ENCODE measurements at regions not wholly inside any gene's neighbourhood (a gene's known extent, or its start where the extent isn't known, plus 50 kb on each side); places are given as distances from the start of the nearest gene placed in this dataset.

DNA sequence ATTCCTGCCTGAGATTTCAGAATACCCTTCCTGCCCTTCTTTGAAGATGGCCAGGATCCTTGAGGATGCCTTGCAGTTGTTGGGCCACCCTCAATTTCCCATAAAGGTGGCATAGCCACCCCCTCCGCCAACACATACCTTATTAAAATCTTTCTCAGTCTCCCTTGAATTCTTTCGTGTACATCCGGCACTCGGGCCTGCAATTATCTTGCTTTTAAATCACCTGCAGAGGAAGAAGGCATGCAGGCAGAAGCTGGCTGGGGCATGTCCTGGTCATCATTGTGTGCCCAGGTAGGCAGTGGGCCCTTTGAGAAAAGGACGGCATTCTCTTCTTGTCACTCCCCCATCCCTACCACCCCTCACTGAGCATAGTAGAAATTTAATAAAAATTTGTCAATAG, 189.5 kb upstream of the LYZL1 start:
- Mint-ChIP-seq H3K27me3 (ENCODE audit: unreplicated experiment) (no peaks in the 10 kb centered on the region), H3K36me3 (ENCODE audit: unreplicated experiment) (no peaks in the 10 kb centered on the region), H3K27ac (ENCODE audit: unreplicated experiment) (no peak overlapping the region), H3K4me3 (ENCODE audit: unreplicated experiment) (no peak overlapping the region), H3K4me1 (ENCODE audit: low read depth, unreplicated experiment) (no peaks in the 10 kb centered on the region), H3K9me3 (ENCODE audit: unreplicated experiment) (no peaks in the 10 kb centered on the region)
- no peak for DNase-seq
- TF ChIP-seq, protein P1, sequence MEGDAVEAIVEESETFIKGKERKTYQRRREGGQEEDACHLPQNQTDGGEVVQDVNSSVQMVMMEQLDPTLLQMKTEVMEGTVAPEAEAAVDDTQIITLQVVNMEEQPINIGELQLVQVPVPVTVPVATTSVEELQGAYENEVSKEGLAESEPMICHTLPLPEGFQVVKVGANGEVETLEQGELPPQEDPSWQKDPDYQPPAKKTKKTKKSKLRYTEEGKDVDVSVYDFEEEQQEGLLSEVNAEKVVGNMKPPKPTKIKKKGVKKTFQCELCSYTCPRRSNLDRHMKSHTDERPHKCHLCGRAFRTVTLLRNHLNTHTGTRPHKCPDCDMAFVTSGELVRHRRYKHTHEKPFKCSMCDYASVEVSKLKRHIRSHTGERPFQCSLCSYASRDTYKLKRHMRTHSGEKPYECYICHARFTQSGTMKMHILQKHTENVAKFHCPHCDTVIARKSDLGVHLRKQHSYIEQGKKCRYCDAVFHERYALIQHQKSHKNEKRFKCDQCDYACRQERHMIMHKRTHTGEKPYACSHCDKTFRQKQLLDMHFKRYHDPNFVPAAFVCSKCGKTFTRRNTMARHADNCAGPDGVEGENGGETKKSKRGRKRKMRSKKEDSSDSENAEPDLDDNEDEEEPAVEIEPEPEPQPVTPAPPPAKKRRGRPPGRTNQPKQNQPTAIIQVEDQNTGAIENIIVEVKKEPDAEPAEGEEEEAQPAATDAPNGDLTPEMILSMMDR (IDR thresholded peaks at IDR 0.05; ENCODE audit: partially characterized antibody, unreplicated experiment) = no peak

DNA sequence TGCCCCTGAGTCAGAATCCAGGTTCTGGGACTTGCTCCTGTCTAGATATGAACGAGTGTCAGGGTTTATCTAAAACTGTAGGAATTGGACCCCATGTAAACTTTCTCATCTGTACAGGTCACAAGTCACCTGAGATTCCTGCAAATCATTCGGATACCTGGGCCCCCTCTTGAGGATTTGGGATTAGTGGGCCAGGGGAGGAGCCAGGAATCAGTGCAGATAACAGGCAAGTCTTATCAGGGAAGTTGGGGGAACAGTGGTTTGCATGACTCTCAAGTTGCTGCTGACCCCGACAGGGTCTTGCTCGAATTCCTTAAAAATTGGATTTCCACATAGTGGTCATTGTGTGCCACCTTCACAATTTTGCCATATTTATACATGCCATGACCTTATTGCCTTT, 188.4 kb upstream of the LYZL1 start:
- Mint-ChIP-seq H3K4me1 (ENCODE audit: low read depth, unreplicated experiment) (no peaks in the 10 kb centered on the region), H3K27ac (ENCODE audit: unreplicated experiment) (no peak overlapping the region), H3K36me3 (ENCODE audit: unreplicated experiment) (no peaks in the 10 kb centered on the region), H3K27me3 (ENCODE audit: unreplicated experiment) (no peaks in the 10 kb centered on the region), H3K9me3 (ENCODE audit: unreplicated experiment) (no peaks in the 10 kb centered on the region), H3K4me3 (ENCODE audit: unreplicated experiment) (no peak overlapping the region)
- DNase-seq = no peak
- TF ChIP-seq, protein P1 (IDR thresholded peaks at IDR 0.05; ENCODE audit: partially characterized antibody, unreplicated experiment) = no peak

DNA sequence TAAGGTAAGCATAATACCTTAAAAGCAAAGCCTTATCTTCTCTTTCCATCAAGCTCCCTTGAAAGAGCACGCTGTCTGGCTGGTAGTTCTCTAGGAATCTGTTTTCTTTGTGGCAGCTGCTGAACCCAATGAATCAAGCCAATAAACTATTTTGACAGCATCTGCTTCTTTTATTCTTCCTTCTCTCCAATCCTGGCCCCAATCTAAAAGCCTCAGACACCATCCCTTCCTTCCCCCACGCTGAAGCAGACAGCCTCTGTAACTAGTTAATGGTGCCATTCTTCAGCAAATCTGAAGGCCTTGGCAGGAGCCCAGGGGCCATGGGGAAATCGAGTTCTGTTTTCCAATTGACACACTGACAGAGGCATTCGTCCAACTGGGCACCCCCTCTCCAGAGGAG, 186.6 kb upstream of the LYZL1 start:
- DNase-seq = no peak
- Mint-ChIP-seq H3K4me1 (ENCODE audit: low read depth, unreplicated experiment) (no peaks in the 10 kb centered on the region), H3K9me3 (ENCODE audit: unreplicated experiment) (no peaks in the 10 kb centered on the region), H3K27me3 (ENCODE audit: unreplicated experiment) (no peaks in the 10 kb centered on the region), H3K27ac (ENCODE audit: unreplicated experiment) (no peak overlapping the region), H3K36me3 (ENCODE audit: unreplicated experiment) (no peaks in the 10 kb centered on the region), H3K4me3 (ENCODE audit: unreplicated experiment) (no peak overlapping the region)
- TF ChIP-seq, protein P1 (IDR thresholded peaks at IDR 0.05; ENCODE audit: partially characterized antibody, unreplicated experiment) = no peak

DNA sequence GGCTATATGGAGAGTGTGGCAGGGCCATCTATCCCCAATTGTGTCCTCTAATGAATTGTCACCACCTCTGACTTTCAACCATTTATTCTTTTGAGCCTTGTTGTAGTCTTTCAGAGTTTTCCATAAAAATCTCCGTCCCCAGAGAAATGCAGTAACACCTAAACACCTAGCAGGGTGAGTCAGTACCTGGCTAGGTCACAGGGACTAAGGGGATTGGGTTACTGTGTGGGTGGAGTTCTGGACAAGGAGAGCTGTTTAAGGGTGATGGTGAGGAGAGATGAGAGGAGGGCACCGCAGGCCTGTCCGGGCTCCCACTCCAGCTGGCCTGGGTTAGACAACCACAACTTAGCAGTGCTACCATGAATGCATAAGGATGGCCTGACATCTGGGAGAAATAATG, 186.2 kb upstream of the LYZL1 start:
- no peak overlapping the region for H3K27ac Mint-ChIP-seq (ENCODE audit: unreplicated experiment)
- H3K4me1 Mint-ChIP-seq (ENCODE audit: low read depth, unreplicated experiment) = no peaks in the 10 kb centered on the region
- no peaks in the 10 kb centered on the region for H3K9me3 Mint-ChIP-seq (ENCODE audit: unreplicated experiment)
- TF ChIP-seq, protein P1 (IDR thresholded peaks at IDR 0.05; ENCODE audit: partially characterized antibody, unreplicated experiment) = no peak
- H3K4me3 Mint-ChIP-seq (ENCODE audit: unreplicated experiment) = no peak overlapping the region
- H3K27me3 Mint-ChIP-seq (ENCODE audit: unreplicated experiment) = no peaks in the 10 kb centered on the region
- DNase-seq = no peak
- no peaks in the 10 kb centered on the region for H3K36me3 Mint-ChIP-seq (ENCODE audit: unreplicated experiment)

DNA sequence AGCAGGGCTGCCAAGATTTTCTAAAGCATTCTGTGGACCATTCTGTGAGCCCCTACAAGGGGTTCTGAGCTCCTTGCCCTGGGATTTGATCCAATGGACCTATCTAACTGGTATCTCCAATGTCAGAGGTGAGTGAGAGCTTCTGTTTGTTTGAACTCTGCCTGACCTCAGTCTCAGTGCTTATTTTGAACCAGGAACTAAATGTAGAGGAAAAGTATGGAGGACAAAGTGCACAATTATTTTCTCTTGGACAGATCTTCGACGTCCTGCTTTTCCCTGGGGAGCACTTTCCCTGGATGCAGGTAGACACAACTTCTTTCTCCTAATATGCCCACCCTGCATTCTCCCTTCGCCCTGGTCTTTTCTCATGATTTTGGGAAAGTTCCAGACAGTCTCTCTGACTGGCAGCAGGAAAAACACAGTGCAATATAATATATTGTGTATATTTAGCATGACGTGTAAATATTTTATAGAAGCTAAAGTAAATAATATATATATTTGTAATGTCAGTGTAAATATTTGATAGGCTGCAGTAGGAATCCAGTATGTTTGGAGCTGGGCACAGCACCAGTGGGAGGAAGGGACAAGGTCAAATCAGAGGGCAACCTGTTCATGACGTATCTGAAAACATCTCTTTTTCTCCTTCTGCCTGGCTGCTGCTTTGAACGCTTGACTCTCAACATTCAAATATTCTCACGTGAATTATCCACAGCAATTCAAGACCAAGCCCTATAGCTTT, 184.0 kb upstream of the LYZL1 start:
- Mint-ChIP-seq H3K4me1 (ENCODE audit: low read depth, unreplicated experiment) (no peaks in the 10 kb centered on the region), H3K4me3 (ENCODE audit: unreplicated experiment) (no peak overlapping the region), H3K27ac (ENCODE audit: unreplicated experiment) (no peak overlapping the region)

More for the DNA sequence above, 184.0 kb upstream of the LYZL1 start:
- TF ChIP-seq, protein P1 (IDR thresholded peaks at IDR 0.05; ENCODE audit: partially characterized antibody, unreplicated experiment) = no peak
- Mint-ChIP-seq H3K9me3 (ENCODE audit: unreplicated experiment) (no peaks in the 10 kb centered on the region), H3K27me3 (ENCODE audit: unreplicated experiment) (no peaks in the 10 kb centered on the region), H3K36me3 (ENCODE audit: unreplicated experiment) (no peaks in the 10 kb centered on the region)
- DNase-seq = no peak
